GM10266 (cell line): ENCODE measurements at regions not wholly inside any gene's neighbourhood (a gene's known extent, or its start where the extent isn't known, plus 50 kb on each side); places are given as distances from the start of the nearest gene placed in this dataset.

Source experiments
- DNase-seq: peaks from one replicate; pipeline ENCODE4 v3.0.0; 2012; ENCODE audit errors: extremely low spot score
- TF ChIP-seq, protein P1 (sequence below): IDR thresholded peaks from 2 replicates; pipeline ENCODE4 v1.5.1; 2012; ENCODE audit warnings: mild to moderate bottlenecking, low read depth; ENCODE audit not compliant: control insufficient read depth, insufficient read depth; ENCODE audit errors: missing control alignments

DNA sequence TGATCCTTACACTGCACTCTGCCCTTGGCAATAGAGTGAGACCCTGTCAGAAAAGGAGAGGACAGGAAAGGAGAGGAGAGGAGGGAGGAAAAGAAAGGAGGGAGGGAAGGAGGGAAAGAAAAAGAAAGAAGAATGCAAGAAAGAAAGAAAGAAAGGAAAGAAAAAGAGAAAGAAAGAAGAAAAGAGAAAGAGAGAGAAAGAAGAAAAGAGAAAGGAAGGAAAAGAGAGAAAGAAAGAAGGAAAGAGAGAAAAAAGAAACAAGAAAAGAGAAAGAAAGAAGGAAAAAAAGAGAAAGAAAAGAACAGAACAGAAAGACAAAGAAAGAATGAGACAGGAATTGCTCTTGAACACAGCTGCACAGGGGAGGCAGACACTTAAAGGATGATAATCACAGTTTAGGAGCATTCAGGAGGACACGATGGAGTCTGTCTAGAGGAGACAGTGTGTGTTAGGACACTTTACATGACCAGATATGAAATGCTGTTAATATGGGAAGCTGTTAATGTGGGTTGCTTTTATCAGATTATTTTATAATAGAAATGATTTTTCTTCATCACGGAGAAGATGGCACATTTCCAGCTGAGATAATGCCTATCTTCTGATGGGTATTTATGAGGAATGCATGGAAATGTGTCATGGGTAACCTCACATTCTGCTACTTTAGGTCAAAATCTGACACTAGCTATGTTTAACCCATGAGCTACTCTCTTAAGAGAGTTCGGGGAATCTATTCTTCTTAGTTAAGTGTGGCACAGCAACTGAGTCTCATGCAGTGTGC, 160.5 kb downstream of the BAMBI start:
- TF ChIP-seq, protein P1, sequence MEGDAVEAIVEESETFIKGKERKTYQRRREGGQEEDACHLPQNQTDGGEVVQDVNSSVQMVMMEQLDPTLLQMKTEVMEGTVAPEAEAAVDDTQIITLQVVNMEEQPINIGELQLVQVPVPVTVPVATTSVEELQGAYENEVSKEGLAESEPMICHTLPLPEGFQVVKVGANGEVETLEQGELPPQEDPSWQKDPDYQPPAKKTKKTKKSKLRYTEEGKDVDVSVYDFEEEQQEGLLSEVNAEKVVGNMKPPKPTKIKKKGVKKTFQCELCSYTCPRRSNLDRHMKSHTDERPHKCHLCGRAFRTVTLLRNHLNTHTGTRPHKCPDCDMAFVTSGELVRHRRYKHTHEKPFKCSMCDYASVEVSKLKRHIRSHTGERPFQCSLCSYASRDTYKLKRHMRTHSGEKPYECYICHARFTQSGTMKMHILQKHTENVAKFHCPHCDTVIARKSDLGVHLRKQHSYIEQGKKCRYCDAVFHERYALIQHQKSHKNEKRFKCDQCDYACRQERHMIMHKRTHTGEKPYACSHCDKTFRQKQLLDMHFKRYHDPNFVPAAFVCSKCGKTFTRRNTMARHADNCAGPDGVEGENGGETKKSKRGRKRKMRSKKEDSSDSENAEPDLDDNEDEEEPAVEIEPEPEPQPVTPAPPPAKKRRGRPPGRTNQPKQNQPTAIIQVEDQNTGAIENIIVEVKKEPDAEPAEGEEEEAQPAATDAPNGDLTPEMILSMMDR, result no peak
- no peak for DNase-seq

DNA sequence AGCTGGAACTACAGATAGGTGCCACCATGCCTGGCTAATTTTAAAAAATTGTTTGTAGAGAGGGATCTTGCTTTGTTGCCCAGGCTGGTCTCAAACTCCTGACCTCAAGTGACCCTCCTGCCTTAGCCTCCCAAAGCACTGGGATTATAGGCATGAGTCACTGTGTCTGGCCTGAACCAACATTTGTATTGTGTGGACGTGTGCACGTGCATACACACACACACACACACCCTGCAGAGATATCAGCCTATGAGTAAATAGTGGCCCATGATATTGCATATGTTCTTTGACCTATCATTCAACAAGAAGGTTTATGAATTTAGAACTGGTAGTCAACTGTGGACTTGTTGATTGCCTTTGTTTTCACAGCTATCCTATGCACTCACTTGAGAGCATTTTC, 161.6 kb downstream of the BAMBI start:
- TF ChIP-seq, protein P1, result no peak
- DNase-seq, result no peak

DNA sequence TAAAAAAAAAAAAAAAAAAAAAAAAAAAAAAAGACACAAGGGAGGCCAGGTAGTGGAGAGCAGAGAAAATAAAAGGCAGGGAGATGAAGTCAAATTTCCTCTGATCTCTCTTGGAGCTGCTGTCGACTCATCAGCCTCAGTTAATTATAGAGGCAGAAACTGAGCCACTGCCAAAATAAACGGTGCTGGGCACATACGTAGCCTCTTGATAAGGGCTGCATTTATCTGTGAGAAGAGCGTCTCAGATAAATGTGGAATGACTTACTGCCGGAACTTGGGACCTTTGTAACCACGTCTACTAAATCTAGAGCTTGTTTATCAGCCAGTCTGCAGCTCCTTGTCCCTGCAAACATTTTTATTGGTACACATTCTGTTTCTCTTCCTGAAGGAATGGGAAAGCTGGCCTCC, 162.3 kb downstream of the BAMBI start:
- DNase-seq, result no peak
- TF ChIP-seq, protein P1, result no peak

DNA sequence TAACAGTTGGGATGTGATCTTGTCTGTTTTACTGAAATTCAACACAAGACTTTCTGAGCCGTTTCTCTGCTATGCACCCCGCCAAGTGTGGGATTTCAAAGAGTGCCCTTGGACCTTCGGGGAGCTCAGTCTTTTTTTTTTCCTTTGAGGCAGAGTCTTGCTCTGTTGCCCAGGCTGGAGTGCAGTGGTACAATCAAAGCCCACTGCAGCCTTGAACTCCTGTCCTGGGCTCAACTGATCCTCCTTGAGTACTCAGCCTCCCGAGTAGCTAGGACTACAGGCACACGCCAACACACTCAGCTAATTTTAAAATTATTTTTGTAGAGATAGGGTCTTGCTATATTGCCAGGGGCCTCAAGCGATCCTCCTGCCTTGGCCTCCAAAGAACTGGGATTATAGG, 162.9 kb downstream of the BAMBI start:
- TF ChIP-seq, protein P1, result no peak
- no peak for DNase-seq

DNA sequence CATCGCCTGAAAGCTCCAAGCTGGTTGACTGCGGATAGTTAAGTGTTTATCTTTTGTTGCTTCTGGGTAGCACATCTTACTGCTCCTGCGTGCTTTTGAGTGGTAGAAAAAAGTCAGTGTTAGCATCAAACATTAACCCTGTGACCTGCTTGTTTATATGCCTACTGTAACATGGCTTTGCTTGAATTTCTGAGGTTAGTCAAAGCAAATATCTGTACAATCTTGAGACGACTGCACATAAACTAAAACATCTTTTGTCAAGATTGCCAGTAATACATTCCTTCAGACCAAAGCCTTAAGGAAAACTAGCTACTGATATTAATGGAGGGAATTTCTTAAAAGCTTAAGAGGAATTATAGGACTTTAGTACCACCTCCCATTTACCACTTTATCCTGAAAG, 163.7 kb downstream of the BAMBI start:
- no peak for DNase-seq
- TF ChIP-seq, protein P1, result no peak

DNA sequence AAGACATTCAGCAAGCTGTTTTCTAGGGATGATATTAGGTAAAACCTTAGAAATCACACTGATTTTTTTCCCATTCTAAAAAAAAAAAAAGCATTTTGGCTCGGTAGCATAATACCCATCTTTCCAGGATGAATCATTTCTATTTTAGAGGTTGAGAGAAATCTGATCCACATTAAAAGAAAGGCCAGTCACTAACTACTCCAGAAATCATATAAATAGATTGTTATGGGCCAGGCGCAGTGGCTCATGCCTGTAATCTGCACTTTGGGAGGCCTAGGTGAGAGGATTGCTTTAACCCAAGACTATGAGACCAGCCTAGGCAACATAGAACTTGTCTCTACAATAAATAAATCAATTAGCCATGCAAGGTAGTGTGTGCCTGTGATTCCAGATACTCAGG, 164.3 kb downstream of the BAMBI start:
- TF ChIP-seq, protein P1, result no peak
- no peak for DNase-seq

DNA sequence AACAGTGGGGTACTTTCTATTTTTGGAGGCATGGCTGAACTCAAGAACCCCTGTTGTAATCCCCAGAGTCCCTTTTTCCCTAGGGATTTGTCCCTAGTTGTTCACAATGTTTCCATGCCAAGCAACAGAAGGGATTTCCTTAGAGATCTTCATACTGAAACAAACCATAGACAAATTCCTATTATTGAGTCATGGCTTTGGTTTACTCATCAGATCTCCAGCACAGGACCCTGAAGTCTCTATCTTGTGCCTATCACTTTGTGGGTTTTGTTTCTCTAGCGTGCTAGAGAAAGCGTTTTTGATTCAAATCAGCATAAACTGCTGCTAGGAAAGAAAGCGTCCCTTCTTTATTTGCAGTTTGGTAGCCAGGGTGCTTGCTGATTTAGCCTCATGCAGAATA, 165.0 kb downstream of the BAMBI start:
- TF ChIP-seq, protein P1, result no peak
- DNase-seq, result no peak
